ENCODE measurements at regions not wholly inside any gene's neighbourhood (a gene's known extent, or its start where the extent isn't known, plus 50 kb on each side); places are given as distances from the start of the nearest gene placed in this dataset.

- no peak for DNase-seq
Observed at GRCh38 chr17:12457493-12457892, 208.2 kb upstream of the MYOCD start.

GRCh38 chr17:12459736-12460135, 206.0 kb upstream of the MYOCD start:
- no peak for DNase-seq

GRCh38 chr17:12463102-12463501, 202.6 kb upstream of the MYOCD start:
- DNase-seq, result no peak

- no peak for DNase-seq
Observed at GRCh38 chr17:12472252-12473173, 193.2 kb upstream of the MYOCD start.

- no peak for DNase-seq
Observed at GRCh38 chr17:12478311-12478710, 187.4 kb upstream of the MYOCD start.

- DNase-seq, result no peak
Observed at GRCh38 chr17:12485361-12485906, 180.3 kb upstream of the MYOCD start.

GRCh38 chr17:12489325-12489724, 176.4 kb upstream of the MYOCD start:
- no peak for DNase-seq

GRCh38 chr17:12492450-12492849, 173.2 kb upstream of the MYOCD start:
- no peak for DNase-seq

GRCh38 chr17:12505866-12506265, 159.8 kb upstream of the MYOCD start:
- no peak for DNase-seq

GRCh38 chr17:12507026-12507595, 158.6 kb upstream of the MYOCD start:
- no peak for DNase-seq

- no peak for DNase-seq
Observed at GRCh38 chr17:12509801-12510200, 155.9 kb upstream of the MYOCD start.

GRCh38 chr17:12510535-12510934, 155.2 kb upstream of the MYOCD start:
- no peak for DNase-seq

GRCh38 chr17:12512694-12513355, 152.9 kb upstream of the MYOCD start:
- no peak for DNase-seq

- DNase-seq, result no peak
Observed at GRCh38 chr17:12514596-12514995, 151.1 kb upstream of the MYOCD start.

- DNase-seq, result no peak
Observed at GRCh38 chr17:12519956-12520594, 145.6 kb upstream of the MYOCD start.

- no peak for DNase-seq
Observed at GRCh38 chr17:12521416-12521815, 144.3 kb upstream of the MYOCD start.

GRCh38 chr17:12522336-12522735, 143.4 kb upstream of the MYOCD start:
- DNase-seq, result no peak

- peak; percentile 45 for DNase-seq
Observed at GRCh38 chr17:12522743-12523183, 142.9 kb upstream of the MYOCD start.

GRCh38 chr17:12523244-12523643, 142.4 kb upstream of the MYOCD start:
- no peak for DNase-seq

- no peak for DNase-seq
Observed at GRCh38 chr17:12528036-12528435, 137.7 kb upstream of the MYOCD start.

GRCh38 chr17:12530161-12530560, 135.5 kb upstream of the MYOCD start:
- no peak for DNase-seq

- DNase-seq, result no peak
Observed at GRCh38 chr17:12536021-12536420, 129.7 kb upstream of the MYOCD start.

GRCh38 chr17:12536472-12536871, 129.2 kb upstream of the MYOCD start:
- DNase-seq, result no peak

Data from femur (tissue), 1 donor.